Nephron progenitor cell (in vitro differentiated cells): ENCODE measurements at regions not wholly inside any gene's neighbourhood (a gene's known extent, or its start where the extent isn't known, plus 50 kb on each side); places are given as distances from the start of the nearest gene placed in this dataset.

Experiments
- DNase-seq: peaks from one replicate; pipeline ENCODE4 v3.0.0; 2021
- H3K27ac Mint-ChIP-seq: 2 replicates; pipeline ENCODE4 v1.8.0; 2021; ENCODE audit warnings: mild to moderate bottlenecking, moderate library complexity, mixed read lengths
- H3K27me3 Mint-ChIP-seq: 2 replicates; pipeline ENCODE4 v1.8.0; 2021; ENCODE audit warnings: mild to moderate bottlenecking, low read depth, mixed read lengths; ENCODE audit not compliant: poor library complexity
- H3K36me3 Mint-ChIP-seq: 2 replicates; pipeline ENCODE4 v1.8.0; 2021; ENCODE audit warnings: low read depth, mixed read lengths
- H3K4me1 Mint-ChIP-seq: 2 replicates; pipeline ENCODE4 v1.8.0; 2021; ENCODE audit warnings: mixed read lengths
- H3K4me3 Mint-ChIP-seq: 2 replicates; pipeline ENCODE4 v1.8.0; 2021; ENCODE audit warnings: mild to moderate bottlenecking, moderate library complexity, mixed read lengths
- H3K9me3 Mint-ChIP-seq: 2 replicates; pipeline ENCODE4 v1.8.0; 2021; ENCODE audit warnings: mild to moderate bottlenecking, moderate library complexity, mixed read lengths
- TF ChIP-seq, protein P1 (sequence below): fragments of 200-600 bp; sonication (generic); IDR thresholded peaks from 2 replicates; pipeline ENCODE4 v1.5.0; 2021; ENCODE audit warnings: antibody characterized with exemption

GRCh38 chr18:6561420-6561861 is 146.7 kb upstream of the L3MBTL4 start:
- peak; percentile 17 for DNase-seq
- Mint-ChIP-seq H3K27ac (peak overlapping the region; percentile 72), H3K36me3 (no peaks in the 10 kb centered on the region), H3K9me3 (peaks cover 3% of the 10 kb centered on the region), H3K27me3 (peaks cover 6% of the 10 kb centered on the region), H3K4me3 (no peak overlapping the region), H3K4me1 (peaks cover 64% of the 10 kb centered on the region)
- TF ChIP-seq, protein P1, sequence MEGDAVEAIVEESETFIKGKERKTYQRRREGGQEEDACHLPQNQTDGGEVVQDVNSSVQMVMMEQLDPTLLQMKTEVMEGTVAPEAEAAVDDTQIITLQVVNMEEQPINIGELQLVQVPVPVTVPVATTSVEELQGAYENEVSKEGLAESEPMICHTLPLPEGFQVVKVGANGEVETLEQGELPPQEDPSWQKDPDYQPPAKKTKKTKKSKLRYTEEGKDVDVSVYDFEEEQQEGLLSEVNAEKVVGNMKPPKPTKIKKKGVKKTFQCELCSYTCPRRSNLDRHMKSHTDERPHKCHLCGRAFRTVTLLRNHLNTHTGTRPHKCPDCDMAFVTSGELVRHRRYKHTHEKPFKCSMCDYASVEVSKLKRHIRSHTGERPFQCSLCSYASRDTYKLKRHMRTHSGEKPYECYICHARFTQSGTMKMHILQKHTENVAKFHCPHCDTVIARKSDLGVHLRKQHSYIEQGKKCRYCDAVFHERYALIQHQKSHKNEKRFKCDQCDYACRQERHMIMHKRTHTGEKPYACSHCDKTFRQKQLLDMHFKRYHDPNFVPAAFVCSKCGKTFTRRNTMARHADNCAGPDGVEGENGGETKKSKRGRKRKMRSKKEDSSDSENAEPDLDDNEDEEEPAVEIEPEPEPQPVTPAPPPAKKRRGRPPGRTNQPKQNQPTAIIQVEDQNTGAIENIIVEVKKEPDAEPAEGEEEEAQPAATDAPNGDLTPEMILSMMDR, result no peak

- Mint-ChIP-seq H3K36me3 (no peaks in the 10 kb centered on the region), H3K27me3 (peaks cover 6% of the 10 kb centered on the region), H3K9me3 (peaks cover 3% of the 10 kb centered on the region), H3K4me3 (no peak overlapping the region), H3K27ac (peak overlapping the region; percentile 72), H3K4me1 (peaks cover 59% of the 10 kb centered on the region)
- DNase-seq, result no peak
- TF ChIP-seq, protein P1, result no peak
These were observed 147.2 kb upstream of the L3MBTL4 start for GRCh38 chr18:6561862-6562291.

DNA sequence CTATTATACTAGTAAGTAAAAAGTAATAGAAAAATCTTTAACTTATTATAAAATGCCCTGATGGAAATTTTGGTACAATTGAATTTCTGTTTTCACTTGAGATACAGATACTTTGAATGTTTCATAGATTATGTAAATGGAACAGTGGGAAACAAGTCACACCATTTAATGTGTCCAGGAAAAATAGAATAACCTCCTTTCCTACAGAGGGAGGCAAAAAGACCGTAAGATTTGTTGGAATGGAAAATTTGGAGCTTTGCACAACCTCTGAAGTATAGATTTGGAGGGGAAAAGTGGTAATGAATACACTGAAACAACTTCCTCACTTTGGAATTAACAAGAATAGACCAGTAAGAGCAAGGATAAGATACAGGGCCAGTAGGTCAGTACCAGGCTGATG is 149.2 kb upstream of the L3MBTL4 start:
- no peak for DNase-seq
- H3K27ac Mint-ChIP-seq, result no peak overlapping the region
- peaks cover 3% of the 10 kb centered on the region for H3K9me3 Mint-ChIP-seq
- no peak overlapping the region for H3K4me3 Mint-ChIP-seq
- TF ChIP-seq, protein P1, result no peak
- H3K36me3 Mint-ChIP-seq, result no peaks in the 10 kb centered on the region
- H3K4me1 Mint-ChIP-seq, result peaks cover 49% of the 10 kb centered on the region
- H3K27me3 Mint-ChIP-seq, result peaks cover 6% of the 10 kb centered on the region

DNA sequence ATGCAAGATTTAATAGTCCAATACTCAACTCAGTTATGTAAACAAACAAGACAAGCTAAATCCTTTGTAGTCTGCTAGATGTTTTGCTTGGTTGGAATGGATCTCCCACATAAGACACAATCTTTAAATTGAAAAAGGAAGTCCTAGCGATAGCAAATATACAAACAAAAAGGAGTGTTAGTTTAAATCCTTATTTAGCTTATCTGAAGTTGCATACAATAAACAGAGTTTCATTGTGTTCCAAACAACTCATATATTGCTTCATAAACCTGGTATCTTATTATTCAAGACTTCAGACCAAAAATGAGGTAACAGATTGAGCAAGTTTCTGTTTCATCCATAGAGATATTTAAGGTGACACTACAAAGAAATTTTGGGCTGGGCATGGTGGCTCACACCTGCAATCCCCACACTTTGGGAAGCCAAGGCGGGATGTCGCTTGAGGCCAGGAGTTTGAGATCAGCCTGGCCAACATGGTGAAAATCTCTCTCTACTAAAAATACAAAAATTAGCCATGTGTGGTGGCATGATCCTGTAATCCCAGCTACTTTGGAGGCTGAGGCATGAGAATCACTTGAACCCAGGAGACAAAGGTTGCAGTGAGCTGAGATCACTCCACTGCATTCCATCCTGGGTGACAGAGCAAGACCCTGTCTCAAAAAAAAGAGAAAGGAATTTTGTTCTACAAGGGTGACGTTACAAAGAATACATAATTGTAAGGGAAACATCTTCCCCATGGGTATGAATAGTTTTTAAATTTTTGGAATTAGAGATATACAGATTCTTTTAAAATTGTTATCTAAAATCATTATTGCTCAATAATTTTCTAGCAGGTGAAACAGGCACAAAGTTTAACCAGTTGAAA is 150.5 kb upstream of the L3MBTL4 start:
- TF ChIP-seq, protein P1, result no peak
- DNase-seq, result no peak
- Mint-ChIP-seq H3K4me3 (no peak overlapping the region), H3K27ac (no peak overlapping the region), H3K9me3 (peaks cover 3% of the 10 kb centered on the region), H3K36me3 (no peaks in the 10 kb centered on the region), H3K27me3 (peaks cover 6% of the 10 kb centered on the region), H3K4me1 (peaks cover 52% of the 10 kb centered on the region)

GRCh38 chr18:6565815-6566081 is 151.0 kb upstream of the L3MBTL4 start:
- no peak for DNase-seq
- Mint-ChIP-seq H3K4me1 (peaks cover 52% of the 10 kb centered on the region), H3K9me3 (peaks cover 3% of the 10 kb centered on the region), H3K36me3 (no peaks in the 10 kb centered on the region), H3K27ac (no peak overlapping the region), H3K4me3 (no peak overlapping the region), H3K27me3 (peaks cover 6% of the 10 kb centered on the region)
- TF ChIP-seq, protein P1, result no peak
